Kidney capillary endothelial cell (primary cell): ENCODE measurements at regions not wholly inside any gene's neighbourhood (a gene's known extent, or its start where the extent isn't known, plus 50 kb on each side); places are given as distances from the start of the nearest gene placed in this dataset.

Source experiments
- DNase-seq: peaks from one replicate; pipeline ENCODE4 v3.0.0-alpha.2; 2018; ENCODE audit warnings: low spot score

DNA sequence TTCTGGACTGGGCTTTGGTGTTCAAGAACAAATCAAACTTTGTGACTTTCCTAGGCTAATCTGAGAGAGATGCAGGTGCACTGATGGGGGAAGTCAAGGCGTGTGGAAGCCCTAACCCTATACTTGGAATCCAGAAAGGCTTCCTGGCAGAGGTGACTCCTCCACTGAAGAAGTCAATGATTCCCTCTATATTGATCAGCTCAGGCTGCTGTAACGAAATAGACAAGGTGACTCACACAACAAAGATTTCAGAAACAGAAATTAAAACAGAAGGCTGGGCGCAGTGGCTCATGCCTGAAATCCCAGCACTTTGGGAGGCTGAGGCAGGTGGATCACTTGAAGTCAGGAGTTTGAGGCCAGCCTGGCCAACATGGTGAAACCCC is 69.6 kb upstream of the GGTA1 start:
- DNase-seq, result no peak

- DNase-seq, result no peak
Observed at GRCh38 chr9:121572581-121572980, 72.9 kb upstream of the GGTA1 start.

DNA sequence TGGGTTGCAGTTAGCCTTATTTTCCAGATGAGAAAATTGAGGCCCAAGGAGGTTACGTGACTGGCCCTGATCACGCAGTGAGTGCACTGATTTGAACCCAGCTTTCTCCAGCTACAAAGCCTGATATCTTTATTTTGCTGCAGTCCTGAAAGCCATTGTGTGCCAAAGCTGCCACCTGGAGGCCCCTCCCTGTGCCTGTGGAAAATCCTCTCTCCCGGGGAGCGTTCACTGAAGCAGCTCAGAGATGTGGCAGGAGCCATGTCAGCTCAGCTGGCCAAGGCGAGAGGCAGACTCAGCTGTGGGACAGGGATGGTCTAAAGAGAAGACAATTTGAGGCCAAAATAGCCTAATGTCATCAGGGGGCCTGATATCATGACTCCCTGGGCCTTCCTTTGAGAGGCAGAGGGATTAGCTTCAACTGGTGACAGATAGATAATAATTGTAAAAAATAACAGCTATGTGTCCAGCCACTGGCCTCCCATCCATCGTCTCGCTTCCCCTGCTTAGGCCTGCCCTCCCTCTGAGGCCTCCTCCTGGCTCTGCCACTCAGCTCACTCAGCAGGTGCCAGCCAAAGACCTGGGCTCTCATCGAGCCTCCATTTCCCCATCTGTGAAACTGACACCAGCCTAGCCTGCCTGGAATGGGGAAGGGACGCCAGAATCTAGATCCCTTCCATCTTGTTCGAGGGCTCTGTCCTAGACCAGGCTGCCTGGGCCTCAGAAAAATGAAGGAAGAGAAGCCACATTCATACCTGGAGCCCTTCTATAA is 74.3 kb upstream of the GGTA1 start:
- DNase-seq, result no peak

DNA sequence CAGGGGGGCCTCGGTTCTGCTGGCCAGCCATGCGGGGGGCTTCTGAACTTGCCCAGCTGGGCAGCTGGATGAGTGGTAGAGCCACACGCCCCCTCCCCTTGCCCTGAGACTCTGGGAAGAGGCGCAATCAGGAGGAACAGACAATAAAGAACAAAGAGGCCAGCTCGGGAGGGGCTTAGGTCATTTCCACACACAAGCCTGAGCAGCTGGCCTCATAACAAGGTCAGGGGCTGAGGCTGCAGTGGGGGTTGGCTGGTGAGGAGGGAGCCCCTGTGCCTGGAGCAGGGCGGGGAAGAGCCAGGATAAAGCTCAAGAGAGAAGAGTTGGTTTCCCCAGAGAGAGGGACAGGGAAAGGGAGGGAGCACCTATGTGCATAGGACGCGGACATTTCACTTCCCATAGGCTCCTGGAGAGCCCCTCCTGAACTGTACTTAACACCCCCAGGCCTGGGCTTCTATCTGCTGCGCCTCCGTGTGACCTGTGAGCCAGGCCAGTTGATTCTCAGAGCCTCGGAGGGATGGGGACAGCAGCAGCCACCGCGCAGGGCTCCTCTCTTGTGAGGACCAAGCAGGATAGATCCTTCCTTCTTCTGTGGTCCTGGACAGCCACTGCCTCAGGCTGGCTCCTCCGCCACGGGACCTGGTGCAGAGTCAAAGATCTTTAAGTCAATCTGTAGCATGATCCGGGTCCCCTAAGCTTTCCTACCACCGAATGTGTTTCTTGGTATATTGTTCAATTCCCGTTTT is 75.3 kb upstream of the GGTA1 start:
- DNase-seq, result no peak

DNA sequence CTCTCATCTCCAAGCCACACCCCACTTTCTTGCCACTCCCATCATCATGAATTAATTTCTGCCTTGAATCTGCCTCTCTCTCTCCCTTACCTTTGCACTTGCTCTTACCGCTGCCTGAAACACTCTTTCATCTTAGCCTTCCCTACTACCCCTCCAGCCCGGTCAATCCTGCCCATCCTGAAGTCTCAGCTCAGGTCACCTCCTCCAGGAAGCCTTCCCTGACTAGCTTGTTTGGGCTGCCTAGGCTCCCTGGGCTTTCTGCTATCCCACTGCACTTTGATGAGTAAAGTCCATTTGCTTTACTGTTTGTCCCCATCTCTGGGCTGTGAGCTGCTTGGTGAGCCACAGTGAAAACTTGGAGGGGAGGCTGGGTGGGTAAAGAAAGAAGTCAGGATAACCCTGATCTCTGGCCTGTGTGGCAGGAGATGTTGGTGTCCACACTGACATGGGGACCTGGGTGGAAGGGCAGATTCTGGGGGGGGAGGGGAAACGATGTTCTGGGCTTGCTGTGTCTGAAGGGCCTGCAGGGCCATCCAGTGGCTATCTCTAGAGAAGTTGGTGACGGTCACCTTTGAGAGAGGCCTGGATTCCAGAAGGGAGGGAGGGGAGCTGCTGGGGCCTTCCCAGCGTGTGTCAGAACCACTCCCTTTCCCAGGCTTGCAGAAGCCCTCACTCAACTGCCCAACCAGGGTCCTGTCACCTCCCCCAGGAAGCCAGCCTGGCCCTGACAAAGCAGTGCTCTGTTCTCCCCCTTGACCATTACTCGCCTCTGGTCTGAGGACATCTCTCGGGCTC is 75.0 kb upstream of the DAB2IP start:
- DNase-seq, result no peak

GRCh38 chr9:121577166-121577565 is 74.3 kb upstream of the DAB2IP start:
- no peak for DNase-seq

GRCh38 chr9:121577572-121577971 is 73.9 kb upstream of the DAB2IP start:
- DNase-seq, result no peak

DNA sequence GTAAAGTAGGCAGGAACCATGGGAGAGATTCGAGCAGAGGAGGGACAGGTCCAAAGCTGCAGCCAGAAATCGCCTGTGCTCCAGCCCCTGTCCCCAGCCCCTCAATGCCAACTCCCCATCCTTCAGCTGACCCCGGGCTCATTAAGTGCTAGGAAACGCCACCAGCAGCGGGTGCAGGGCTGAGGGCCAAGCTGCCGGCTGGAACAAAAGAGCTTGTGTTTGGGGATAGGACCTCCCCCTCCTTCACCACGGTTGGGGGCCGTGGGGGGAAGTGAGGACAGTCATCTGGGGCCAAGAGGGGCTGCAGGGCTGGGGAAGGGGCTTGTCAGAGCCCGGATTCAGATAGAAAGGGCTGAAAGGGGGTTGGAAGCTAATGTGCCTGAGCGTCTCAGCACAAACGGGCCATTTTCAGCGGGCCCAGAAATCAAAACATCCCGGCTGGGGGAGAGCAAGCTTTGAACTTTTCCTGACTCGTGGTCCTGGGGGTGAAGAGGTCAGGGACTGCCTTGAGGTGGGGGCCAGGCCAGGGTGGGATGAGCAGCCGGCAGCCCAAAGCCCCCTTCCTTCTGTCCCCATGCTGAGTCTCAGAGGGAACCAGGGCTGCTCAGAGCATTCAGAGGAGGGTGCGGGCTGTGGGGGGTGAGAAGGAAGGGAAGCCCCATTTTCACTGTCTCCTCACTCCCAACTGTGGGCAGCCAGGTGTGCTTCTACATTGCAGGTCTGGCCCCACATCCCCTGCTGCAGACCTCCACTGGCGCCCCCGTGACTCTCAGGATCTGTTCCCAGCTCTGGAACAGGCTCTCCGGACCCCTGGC is 69.4 kb upstream of the DAB2IP start:
- no peak for DNase-seq

- DNase-seq, result no peak
Observed at GRCh38 chr9:121582641-121583040, 68.8 kb upstream of the DAB2IP start.

DNA sequence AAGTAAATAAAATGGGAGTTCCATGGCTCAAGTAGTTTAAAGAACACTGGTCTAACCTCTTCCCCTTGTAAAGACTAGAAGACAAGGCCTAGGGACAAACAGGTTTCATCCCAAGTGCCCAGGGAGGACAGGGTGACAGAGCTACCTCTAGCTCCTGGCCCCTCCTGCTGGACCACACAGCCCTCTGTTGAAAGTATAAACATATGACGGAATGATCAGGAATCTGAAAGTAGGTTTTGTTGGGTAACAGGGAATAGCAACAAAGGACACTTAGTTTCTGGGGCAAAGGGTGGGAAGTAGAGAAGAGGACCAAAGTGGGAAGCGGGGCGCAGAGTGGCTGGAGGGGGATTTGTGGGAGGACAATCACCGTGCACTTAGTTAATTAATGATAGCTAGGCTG is 67.0 kb upstream of the DAB2IP start:
- no peak for DNase-seq

DNA sequence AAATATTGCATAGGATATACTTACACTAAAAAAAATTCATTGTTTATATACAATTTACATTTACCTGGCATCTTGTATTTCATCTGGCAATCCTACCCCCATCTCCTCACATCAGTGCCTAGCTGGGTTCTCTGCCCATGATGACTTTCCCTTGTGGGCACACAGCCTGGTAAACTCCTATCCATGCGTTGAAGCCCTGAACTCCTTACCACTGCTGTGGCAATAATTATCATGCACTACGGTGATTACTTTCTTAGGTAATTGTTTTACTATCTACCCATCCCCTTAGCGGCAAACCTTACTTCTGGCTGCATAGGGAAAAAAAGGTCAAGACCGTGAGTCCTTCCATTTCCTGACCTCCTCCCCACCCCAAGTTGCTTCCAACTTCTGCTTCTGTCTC is 63.6 kb upstream of the DAB2IP start:
- DNase-seq, result no peak

GRCh38 chr9:121589986-121590385 is 61.4 kb upstream of the DAB2IP start:
- no peak for DNase-seq

- DNase-seq, result no peak
Observed at GRCh38 chr9:121592265-121592664, 59.2 kb upstream of the DAB2IP start.

DNA sequence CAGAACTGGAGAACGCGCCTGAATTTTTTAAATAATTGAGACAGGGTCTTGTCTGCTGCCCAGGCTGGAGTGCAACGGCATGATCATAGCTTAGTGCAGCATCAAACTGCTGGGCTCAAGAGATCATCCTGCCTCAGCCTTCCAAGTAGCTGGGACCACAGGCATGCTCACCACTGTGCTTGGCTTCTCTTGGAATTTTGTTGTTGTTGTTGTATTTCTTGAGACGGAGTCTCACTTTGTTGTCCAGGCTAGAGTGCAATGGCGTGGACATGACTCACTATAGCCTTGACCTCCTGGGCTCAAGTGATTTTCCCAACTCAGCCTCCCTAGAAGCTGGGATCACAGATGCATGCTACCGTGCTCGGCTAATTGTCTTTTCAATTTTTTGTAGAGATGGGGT is 58.4 kb upstream of the DAB2IP start:
- DNase-seq, result no peak

GRCh38 chr9:121596515-121596914 is 54.9 kb upstream of the DAB2IP start:
- DNase-seq, result no peak

GRCh38 chr9:121597698-121598166 is 53.7 kb upstream of the DAB2IP start:
- DNase-seq, result no peak

DNA sequence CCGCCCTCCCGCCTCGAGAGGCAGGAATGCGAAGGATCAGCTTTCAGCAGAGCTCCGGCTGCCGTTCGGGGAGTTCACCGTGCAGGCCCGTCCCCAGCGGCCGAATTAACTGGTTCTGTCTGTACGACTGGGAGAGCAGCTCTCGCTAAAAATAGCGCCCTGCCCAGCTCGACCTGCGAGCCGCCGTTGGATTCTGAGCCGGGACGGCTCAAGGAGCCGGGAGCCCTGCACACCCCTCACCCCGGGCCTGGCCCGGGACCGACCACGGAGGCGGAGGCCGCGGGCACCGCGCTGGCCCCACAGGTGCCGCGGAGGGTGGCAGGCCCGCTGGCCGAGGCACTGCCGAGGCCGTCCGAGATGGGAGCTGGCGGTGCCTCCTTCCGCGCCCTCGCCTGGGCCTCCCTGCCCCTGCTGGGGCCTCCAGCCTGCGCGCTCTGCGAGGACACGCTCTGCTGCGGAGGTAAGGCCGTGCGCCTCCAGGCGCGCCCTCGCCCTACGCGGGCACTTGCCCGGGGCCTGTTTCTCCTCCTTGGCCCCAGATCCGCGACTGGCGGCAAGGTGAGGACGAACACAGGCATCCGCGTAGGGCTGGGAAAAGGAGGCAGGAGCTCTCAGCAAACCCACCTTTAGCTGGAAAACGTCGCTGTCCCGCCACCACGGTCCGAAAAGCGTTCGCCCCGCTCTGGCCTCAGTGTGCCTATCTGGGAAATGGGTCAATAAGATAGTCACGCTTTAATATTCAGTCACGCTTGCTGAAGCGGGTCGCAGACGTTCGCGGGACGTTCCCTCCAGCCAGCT is 53.1 kb upstream of the DAB2IP start:
- no peak for DNase-seq

DNA sequence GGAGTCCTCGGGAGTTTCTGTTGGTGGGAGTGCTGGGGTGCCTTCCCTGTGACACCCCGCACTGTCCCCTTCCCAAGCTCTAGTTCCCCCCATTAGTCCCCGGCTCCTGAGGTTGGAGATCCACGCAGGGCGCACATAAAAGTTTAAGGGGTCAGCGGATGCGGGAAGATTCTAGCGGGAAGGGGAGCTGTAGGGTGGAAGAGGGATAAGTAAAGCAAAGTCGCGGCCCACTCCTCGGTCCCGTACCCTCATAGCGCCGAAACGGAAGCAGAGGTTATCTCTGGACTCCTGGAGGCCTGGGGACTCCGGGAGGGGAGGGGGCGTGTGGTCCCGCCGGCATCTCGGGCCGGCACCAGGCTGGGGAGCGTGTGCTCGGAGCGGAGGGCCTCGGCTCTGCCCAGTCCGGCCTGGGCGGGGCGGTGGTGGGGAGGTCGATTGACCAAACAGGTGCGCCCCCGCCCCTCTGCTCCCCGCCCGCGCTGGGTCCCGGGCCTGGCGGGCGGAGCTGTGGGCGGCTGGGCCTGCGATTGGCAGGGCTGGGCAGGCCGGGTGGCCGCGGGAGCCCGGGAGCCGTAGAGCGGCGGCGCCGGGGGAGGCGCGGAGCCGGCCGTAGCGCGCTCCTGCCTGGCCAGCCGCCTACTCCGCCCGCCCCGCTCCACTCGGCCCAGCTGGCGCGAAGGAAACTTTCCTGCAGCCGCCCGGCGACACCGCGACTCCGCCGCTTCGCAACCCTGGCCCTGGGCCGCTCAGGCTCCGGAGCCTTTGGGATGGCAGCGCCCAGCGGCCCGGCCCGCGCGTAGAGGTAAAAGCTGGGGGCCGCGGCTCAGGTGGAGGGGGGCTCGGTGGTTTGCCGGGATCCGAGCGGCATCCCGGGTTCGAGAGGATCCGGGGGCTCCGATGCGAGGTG is 52.2 kb upstream of the DAB2IP start:
- no peak for DNase-seq

- DNase-seq, result no peak
Observed at GRCh38 chr9:121599872-121600585, 51.4 kb upstream of the DAB2IP start.
